ENCODE measurements at regions not wholly inside any gene's neighbourhood (a gene's known extent, or its start where the extent isn't known, plus 50 kb on each side); places are given as distances from the start of the nearest gene placed in this dataset.

DNA sequence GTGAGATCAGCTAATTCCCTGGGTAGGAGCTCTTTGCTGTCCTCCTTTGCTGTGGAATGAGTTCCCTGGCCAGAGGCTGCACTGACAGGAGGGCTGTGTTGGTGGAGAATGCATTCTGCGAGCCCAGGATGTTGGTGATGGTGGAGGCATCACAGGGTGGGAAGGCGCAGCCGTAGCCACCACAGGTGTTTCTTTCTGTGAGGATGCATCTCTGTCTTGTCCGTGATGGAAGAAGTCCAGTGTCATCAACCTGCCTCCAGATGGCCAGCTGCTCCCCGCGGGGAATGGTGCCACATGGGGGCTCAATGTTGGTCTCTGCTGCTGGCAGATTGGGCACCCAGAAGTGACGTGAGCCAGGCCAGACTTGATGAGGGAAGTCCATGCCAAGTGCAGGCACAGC lies 972.1 kb downstream of the TBC1D22A start:
- no peaks in the 10 kb centered on the region for H3K4me1 ChIP-seq
- ATAC-seq (no peak), DNase-seq (no peak)
- intact Hi-C loops (cut with DNase I) = no loop called here
- 74 to 84% (median 80%) methylated on average over 6 to 7 of the region's 7 CpGs for WGBS, 3 donors
- H3K9me3 ChIP-seq = peaks cover 6% of the 10 kb centered on the region
- TF ChIP-seq, protein P1, sequence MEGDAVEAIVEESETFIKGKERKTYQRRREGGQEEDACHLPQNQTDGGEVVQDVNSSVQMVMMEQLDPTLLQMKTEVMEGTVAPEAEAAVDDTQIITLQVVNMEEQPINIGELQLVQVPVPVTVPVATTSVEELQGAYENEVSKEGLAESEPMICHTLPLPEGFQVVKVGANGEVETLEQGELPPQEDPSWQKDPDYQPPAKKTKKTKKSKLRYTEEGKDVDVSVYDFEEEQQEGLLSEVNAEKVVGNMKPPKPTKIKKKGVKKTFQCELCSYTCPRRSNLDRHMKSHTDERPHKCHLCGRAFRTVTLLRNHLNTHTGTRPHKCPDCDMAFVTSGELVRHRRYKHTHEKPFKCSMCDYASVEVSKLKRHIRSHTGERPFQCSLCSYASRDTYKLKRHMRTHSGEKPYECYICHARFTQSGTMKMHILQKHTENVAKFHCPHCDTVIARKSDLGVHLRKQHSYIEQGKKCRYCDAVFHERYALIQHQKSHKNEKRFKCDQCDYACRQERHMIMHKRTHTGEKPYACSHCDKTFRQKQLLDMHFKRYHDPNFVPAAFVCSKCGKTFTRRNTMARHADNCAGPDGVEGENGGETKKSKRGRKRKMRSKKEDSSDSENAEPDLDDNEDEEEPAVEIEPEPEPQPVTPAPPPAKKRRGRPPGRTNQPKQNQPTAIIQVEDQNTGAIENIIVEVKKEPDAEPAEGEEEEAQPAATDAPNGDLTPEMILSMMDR (IDR thresholded peaks at IDR 0.05) = no peak
- H3K27me3 ChIP-seq (ENCODE audit: insufficient read depth in 3 of 3, low read length in 2 of 3) = peaks cover 0 to 2% (median 0%) of the 10 kb centered on the region in 3 donors
- H3K36me3 ChIP-seq (ENCODE audit: insufficient read depth in 1 of 2, low read depth in 1 of 2) = no peaks in the 10 kb centered on the region
- no peak overlapping the region for H3K27ac ChIP-seq
- H3K4me3 ChIP-seq = no peak overlapping the region

GRCh38 chr22:47727641-47728040 lies 965.2 kb downstream of the TBC1D22A start:
- Histone ChIP-seq H3K27me3 (ENCODE audit: insufficient read depth in 3 of 3, low read length in 2 of 3) (no peaks in the 10 kb centered on the region), H3K27ac (no peak overlapping the region), H3K36me3 (ENCODE audit: insufficient read depth in 1 of 2, low read depth in 1 of 2) (no peaks in the 10 kb centered on the region), H3K4me3 (no peak overlapping the region), H3K9me3 (peaks cover 6% of the 10 kb centered on the region), H3K4me1 (no peaks in the 10 kb centered on the region)
- intact Hi-C loops (cut with DNase I) = no loop called here
- WGBS, 3 donors = 62 to 75% (median 66%) methylated on average over 1 of the region's 1 CpG
- ATAC-seq (no peak), DNase-seq (no peak)
- TF ChIP-seq, protein P1 (IDR thresholded peaks at IDR 0.05) = no peak

DNA sequence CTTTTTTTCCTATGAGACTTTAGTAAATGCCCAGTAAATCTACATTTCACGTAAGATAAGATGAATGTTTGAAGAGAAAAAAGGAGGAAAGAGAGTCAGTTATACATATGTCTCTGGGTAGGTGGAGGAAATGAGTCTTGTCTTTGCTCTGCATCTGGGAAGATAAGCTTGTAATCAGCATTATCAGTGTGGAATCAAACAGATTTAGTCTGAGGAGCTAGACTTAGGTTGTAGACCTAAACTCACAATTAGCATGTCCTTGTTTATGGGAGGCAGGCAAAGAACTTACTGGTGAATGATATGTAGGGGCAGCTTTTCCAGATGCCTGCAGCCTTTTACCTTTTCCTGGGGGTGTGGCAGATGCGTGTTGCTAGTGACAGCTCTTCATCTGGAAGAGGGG lies 962.3 kb downstream of the TBC1D22A start:
- DNase-seq = no peak
- H3K4me3 ChIP-seq = no peak overlapping the region
- H3K27ac ChIP-seq = no peak overlapping the region
- H3K27me3 ChIP-seq (ENCODE audit: insufficient read depth in 3 of 3, low read length in 2 of 3) = peaks cover 0 to 3% (median 0%) of the 10 kb centered on the region in 3 donors
- ATAC-seq = no peak
- 45 to 56% (median 53%) methylated on average over 2 of the region's 2 CpGs for WGBS, 3 donors
- TF ChIP-seq, protein P1 (IDR thresholded peaks at IDR 0.05) = no peak
- H3K4me1 ChIP-seq = no peaks in the 10 kb centered on the region
- no peaks in the 10 kb centered on the region for H3K36me3 ChIP-seq (ENCODE audit: insufficient read depth in 1 of 2, low read depth in 1 of 2)
- no peaks in the 10 kb centered on the region for H3K9me3 ChIP-seq
- intact Hi-C loops (cut with DNase I) = no loop called here

DNA sequence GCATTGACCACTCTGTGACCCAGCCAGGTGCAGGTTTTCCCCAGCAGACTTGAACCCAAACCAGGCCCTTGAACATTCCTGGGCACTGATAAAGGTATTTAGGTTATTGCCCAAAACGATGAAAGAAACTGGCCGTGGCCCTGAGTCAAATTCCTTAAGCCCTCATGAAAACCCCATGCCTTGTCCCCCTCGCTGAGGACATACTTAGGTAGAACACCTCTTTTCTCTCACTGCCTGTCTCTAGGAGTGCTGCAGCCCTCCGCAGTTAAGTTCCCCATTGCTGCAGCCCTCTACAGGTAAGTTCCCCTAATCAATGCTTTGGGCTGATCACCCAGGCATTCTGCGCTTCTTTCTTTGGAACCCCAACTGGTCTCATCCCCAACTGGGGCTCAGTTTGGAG lies 961.6 kb downstream of the TBC1D22A start:
- DNase-seq (no peak), ATAC-seq (no peak)
- TF ChIP-seq, protein P1 (IDR thresholded peaks at IDR 0.05) = no peak
- Histone ChIP-seq H3K9me3 (no peaks in the 10 kb centered on the region), H3K4me3 (no peak overlapping the region), H3K27me3 (ENCODE audit: insufficient read depth in 3 of 3, low read length in 2 of 3) (peaks cover 0 to 3% (median 0%) of the 10 kb centered on the region in 3 donors), H3K36me3 (ENCODE audit: insufficient read depth in 1 of 2, low read depth in 1 of 2) (no peaks in the 10 kb centered on the region), H3K4me1 (no peaks in the 10 kb centered on the region), H3K27ac (no peak overlapping the region)
- WGBS, 3 donors = 61 to 65% (median 63%) methylated on average over 5 of the region's 5 CpGs
- intact Hi-C loops (cut with DNase I) = no loop called here

DNA sequence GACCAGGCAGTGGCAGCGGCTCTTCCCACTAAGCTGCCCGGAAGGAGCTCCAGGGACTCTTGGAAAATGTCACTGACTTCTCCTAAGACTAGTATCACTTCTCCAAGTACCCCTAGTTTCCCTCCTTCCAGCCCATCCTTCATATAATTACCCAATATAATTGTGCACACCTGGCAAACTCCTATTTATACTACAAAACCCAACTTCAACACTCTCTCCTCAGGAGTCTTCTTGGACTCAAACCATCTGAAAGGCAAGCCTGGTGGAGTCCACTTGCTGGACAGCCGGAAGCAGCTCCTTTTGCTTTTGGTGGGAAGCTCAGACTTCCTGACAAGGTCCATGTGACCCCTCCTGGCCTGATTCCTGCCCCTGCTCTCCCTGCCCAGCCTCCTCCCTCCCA lies 955.9 kb downstream of the TBC1D22A start:
- Histone ChIP-seq H3K4me1 (no peaks in the 10 kb centered on the region), H3K27ac (no peak overlapping the region), H3K4me3 (no peak overlapping the region), H3K36me3 (ENCODE audit: insufficient read depth in 1 of 2, low read depth in 1 of 2) (no peaks in the 10 kb centered on the region), H3K9me3 (no peaks in the 10 kb centered on the region), H3K27me3 (ENCODE audit: insufficient read depth in 3 of 3, low read length in 2 of 3) (peaks cover 0 to 3% (median 0%) of the 10 kb centered on the region in 3 donors)
- no peak for ATAC-seq
- WGBS, 3 donors = 77 to 80% (median 79%) methylated on average over 3 of the region's 3 CpGs
- DNase-seq = no peak
- intact Hi-C loops (cut with DNase I) = no loop called here
- TF ChIP-seq, protein P1 (IDR thresholded peaks at IDR 0.05) = no peak

Data from psoas muscle (tissue), 7 donors.